ENCODE measurements at regions not wholly inside any gene's neighbourhood (a gene's known extent, or its start where the extent isn't known, plus 50 kb on each side); places are given as distances from the start of the nearest gene placed in this dataset.

DNA sequence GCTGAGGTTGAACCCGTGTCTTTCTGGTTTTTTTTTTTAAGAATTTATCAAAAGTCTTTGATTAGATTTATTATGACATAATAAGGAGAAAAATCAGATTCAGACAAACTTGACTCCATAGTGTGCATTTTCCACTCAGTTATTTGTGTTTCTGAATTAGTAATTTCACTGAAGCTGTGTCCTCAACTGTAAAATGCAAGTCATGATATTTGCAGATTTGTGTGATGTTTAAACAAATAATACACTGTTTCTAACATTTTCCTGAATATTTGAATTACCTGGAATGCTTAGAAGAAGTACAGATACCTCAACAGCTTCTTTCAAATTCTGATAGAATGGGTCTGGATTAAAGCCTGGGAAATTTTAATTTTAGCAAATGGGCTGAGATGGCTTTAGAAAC lies 1050.3 kb upstream of the MAP3K7 start:
- Histone ChIP-seq H3K27ac (no peak overlapping the region), H3K36me3 (no peaks in the 10 kb centered on the region), H4K20me1 (no peaks in the 10 kb centered on the region), H3K4me1 (peaks cover 0 to 4% (median 0%) of the 10 kb centered on the region in 10 experiments; a peak in 2 of 20 replicates), H3K4me2 (no peak overlapping the region), H3K4me3 (no peak overlapping the region), H3K27me3 (no peaks in the 10 kb centered on the region), H3K9ac (no peak overlapping the region), H3K9me3 (replicated peaks in 1 of 11) (no peaks in the 10 kb centered on the region)
- no peak for TF ChIP-seq Cebpa-rat (IDR thresholded peaks at IDR 0.05)

DNA sequence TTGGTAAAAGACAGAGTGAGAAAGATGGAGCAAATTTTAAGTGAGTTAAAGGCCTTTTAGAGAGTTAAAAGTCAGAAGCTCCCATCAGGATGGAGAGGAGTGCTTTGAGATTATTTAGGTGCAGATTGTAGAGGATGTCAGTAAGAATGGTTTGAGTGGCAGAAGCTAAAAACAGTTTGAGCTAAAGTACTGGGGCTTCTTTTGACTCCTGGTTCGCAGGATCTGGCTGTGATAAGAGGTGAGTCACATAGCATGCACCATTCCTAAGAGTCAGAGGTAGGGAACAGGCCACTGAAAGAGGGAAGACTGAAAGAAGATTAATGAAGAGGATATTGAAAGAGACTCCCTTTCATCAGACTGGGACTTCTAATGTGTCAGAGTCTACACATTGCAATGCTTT lies 1047.9 kb upstream of the MAP3K7 start:
- TF ChIP-seq Cebpa-rat (IDR thresholded peaks at IDR 0.05), result no peak
- Histone ChIP-seq H3K9ac (no peak overlapping the region), H3K27ac (no peak overlapping the region), H3K4me1 (peaks cover 0 to 5% (median 0%) of the 10 kb centered on the region in 10 experiments; a peak in 2 of 20 replicates), H3K36me3 (no peaks in the 10 kb centered on the region), H4K20me1 (no peaks in the 10 kb centered on the region), H3K4me2 (no peak overlapping the region), H3K4me3 (no peak overlapping the region), H3K27me3 (no peaks in the 10 kb centered on the region), H3K9me3 (replicated peaks in 1 of 11) (no peaks in the 10 kb centered on the region)

GRCh38 chr6:91633374-91634111 lies 1046.7 kb upstream of the MAP3K7 start:
- TF ChIP-seq Cebpa-rat (IDR thresholded peaks at IDR 0.05), result no peak
- H3K4me2 ChIP-seq, result no peak overlapping the region
- no peaks in the 10 kb centered on the region for H3K9me3 ChIP-seq (replicated peaks in 1 of 11)
- H4K20me1 ChIP-seq, result no peaks in the 10 kb centered on the region
- no peak overlapping the region for H3K4me3 ChIP-seq
- no peak overlapping the region for H3K9ac ChIP-seq
- H3K27me3 ChIP-seq, result no peaks in the 10 kb centered on the region
- no peaks in the 10 kb centered on the region for H3K36me3 ChIP-seq
- H3K27ac ChIP-seq, result no peak overlapping the region
- H3K4me1 ChIP-seq, result peaks cover 0 to 5% (median 0%) of the 10 kb centered on the region in 10 experiments; a peak in 2 of 20 replicates

DNA sequence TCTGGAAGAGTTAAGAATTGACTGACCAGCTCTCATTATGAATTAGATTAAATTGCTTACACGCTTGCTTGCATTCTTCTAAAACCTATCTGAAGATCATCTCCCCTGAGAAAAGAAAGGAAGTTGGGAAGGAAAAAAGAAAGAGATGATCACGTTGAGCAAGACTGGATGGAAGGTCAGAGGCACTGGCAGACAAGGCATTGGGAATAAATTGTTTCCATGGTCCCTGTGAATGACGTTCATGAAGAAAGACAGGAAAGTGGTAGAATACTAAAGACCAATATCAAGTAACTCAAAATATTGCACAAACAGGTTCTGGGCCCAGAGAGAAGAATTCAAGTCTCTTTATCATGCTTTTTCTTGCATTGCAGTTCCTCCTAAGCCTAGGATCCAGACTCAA lies 1045.4 kb upstream of the MAP3K7 start:
- Histone ChIP-seq H3K4me2 (0 out of 22 replicates have a peak overlapping the region, but pooled peaks of 2 of the 11 experiments have one; percentile 10 to 19), H3K9ac (no peak overlapping the region), H4K20me1 (no peaks in the 10 kb centered on the region), H3K27ac (no peak overlapping the region), H3K4me1 (peaks cover 0 to 5% (median 0%) of the 10 kb centered on the region in 10 experiments; a peak in 2 of 20 replicates), H3K27me3 (no peaks in the 10 kb centered on the region), H3K9me3 (replicated peaks in 1 of 11) (no peaks in the 10 kb centered on the region), H3K4me3 (no peak overlapping the region), H3K36me3 (no peaks in the 10 kb centered on the region)
- no peak for TF ChIP-seq Cebpa-rat (IDR thresholded peaks at IDR 0.05)

DNA sequence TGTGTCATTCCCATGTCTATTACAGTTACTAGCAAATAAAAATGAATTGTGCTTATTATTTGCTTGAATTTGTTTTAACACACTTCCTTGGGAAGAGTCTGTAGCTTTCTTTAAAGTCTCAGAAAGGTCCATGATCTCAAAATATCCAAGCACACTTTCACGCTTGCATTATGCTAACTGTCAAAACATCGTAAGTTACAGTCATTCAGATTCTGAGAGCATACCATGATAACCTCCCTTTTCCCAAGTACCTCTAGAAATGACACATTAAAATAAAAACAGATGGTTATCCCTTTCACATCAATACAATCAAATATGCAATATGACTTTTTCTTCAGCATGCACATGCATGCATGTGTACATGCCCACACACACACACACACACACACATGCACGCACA lies 1044.4 kb upstream of the MAP3K7 start:
- H3K27ac ChIP-seq, result no peak overlapping the region
- H3K9me3 ChIP-seq (replicated peaks in 1 of 11), result no peaks in the 10 kb centered on the region
- no peaks in the 10 kb centered on the region for H3K27me3 ChIP-seq
- no peaks in the 10 kb centered on the region for H3K36me3 ChIP-seq
- TF ChIP-seq Cebpa-rat (IDR thresholded peaks at IDR 0.05), result no peak
- H4K20me1 ChIP-seq, result no peaks in the 10 kb centered on the region
- H3K4me1 ChIP-seq, result peaks cover 0 to 5% (median 0%) of the 10 kb centered on the region in 10 experiments; a peak in 2 of 20 replicates
- H3K4me3 ChIP-seq, result no peak overlapping the region
- H3K9ac ChIP-seq, result no peak overlapping the region
- H3K4me2 ChIP-seq, result no peak overlapping the region

- TF ChIP-seq Cebpa-rat (IDR thresholded peaks at IDR 0.05), result no peak
- no peak overlapping the region for H3K4me2 ChIP-seq
- H4K20me1 ChIP-seq, result no peaks in the 10 kb centered on the region
- no peaks in the 10 kb centered on the region for H3K9me3 ChIP-seq (replicated peaks in 1 of 11)
- H3K27ac ChIP-seq, result no peak overlapping the region
- H3K4me3 ChIP-seq, result no peak overlapping the region
- H3K9ac ChIP-seq, result no peak overlapping the region
- H3K36me3 ChIP-seq, result no peaks in the 10 kb centered on the region
- 0 out of 20 replicates have a peak, but pooled peaks cover 0 to under 1% (median 0%) of the 10 kb centered on the region in 10 experiments for H3K4me1 ChIP-seq
- no peaks in the 10 kb centered on the region for H3K27me3 ChIP-seq
Measured at GRCh38 chr6:91626911-91627310, 1040.0 kb upstream of the MAP3K7 start.

GRCh38 chr6:91613481-91613880 lies 1026.6 kb upstream of the MAP3K7 start:
- TF ChIP-seq Cebpa-rat (IDR thresholded peaks at IDR 0.05), result no peak
- Histone ChIP-seq H3K4me2 (no peak overlapping the region), H3K4me3 (no peak overlapping the region)

DNA sequence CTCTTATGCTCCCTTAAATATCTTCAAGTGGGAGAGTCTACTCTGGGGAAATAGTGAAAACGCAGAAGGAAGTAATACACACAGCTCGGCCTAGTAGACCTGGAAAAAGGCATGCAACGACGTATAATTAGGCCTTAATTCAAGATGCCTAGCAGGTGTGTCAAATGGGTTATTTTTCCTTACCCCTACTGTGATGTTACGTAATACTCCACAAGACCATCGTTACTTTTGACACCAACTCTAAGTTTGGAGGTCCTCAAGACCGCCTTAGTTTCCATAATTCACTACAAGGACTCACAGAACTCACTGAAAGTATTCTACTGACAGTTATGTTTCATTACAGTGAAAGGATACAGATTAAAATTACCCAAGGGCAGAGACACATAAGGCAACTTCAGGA lies 1024.3 kb upstream of the MAP3K7 start:
- Histone ChIP-seq H3K27ac (no peak overlapping the region), H4K20me1 (no peaks in the 10 kb centered on the region), H3K4me1 (no peaks in the 10 kb centered on the region), H3K4me3 (no peak overlapping the region), H3K9ac (no peak overlapping the region), H3K4me2 (no peak overlapping the region), H3K36me3 (no peaks in the 10 kb centered on the region), H3K27me3 (no peaks in the 10 kb centered on the region), H3K9me3 (replicated peaks in 1 of 11) (no peaks in the 10 kb centered on the region)
- TF ChIP-seq Cebpa-rat (IDR thresholded peaks at IDR 0.05), result peak in 4 of 11 experiments; percentile 31 to 70 (median 46); a peak in 5 of 22 replicates

More at GRCh38 chr6:91613481-91613880, 1026.6 kb upstream of the MAP3K7 start:
- Histone ChIP-seq H3K27ac (no peak overlapping the region), H3K9me3 (replicated peaks in 1 of 11) (no peaks in the 10 kb centered on the region), H3K36me3 (no peaks in the 10 kb centered on the region), H3K9ac (no peak overlapping the region), H3K4me1 (no peaks in the 10 kb centered on the region), H4K20me1 (no peaks in the 10 kb centered on the region), H3K27me3 (no peaks in the 10 kb centered on the region)

DNA sequence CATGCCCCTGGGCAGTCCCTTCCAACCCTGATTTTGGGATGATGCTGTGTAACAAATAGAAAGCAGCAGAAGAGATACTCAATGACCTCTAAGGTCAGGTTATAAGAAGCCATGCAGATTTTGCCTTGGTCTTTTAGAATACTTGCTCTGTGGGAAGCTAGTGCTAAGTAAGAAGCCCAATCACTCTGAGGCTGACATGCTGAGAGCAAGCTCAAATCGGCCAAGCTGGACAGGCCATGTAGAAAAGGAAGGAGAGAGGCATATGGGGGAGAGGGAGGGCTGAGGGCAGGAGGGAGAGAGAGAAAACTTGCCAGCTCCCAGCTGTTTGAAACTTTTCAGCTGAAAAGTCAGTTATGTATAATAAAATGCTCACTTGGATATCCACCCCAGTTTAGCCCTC lies 1021.6 kb upstream of the MAP3K7 start:
- H3K4me3 ChIP-seq, result no peak overlapping the region
- H3K4me2 ChIP-seq, result no peak overlapping the region
- TF ChIP-seq Cebpa-rat (IDR thresholded peaks at IDR 0.05), result no peak
- H3K27me3 ChIP-seq, result no peaks in the 10 kb centered on the region
- H3K9ac ChIP-seq, result no peak overlapping the region
- no peaks in the 10 kb centered on the region for H3K4me1 ChIP-seq
- no peaks in the 10 kb centered on the region for H3K36me3 ChIP-seq
- H3K9me3 ChIP-seq (replicated peaks in 1 of 11), result no peaks in the 10 kb centered on the region
- H3K27ac ChIP-seq, result no peak overlapping the region
- no peaks in the 10 kb centered on the region for H4K20me1 ChIP-seq

All from BLaER1 treated with 17β-estradiol and CSF1 and Interleukin-3, amounts not matched to agents 10 nM and 100 nM (cell line).